22Rv1 (cell line): ENCODE measurements at regions not wholly inside any gene's neighbourhood (a gene's known extent, or its start where the extent isn't known, plus 50 kb on each side); places are given as distances from the start of the nearest gene placed in this dataset.

ENCODE experiments used
- CTCF ChIP-seq: fragments of 450-650 bp; IDR thresholded peaks from 2 replicates; pipeline ENCODE4 v1.5.1; 2017; ENCODE audit warnings: mild to moderate bottlenecking
- ZFX ChIP-seq: fragments of 450-650 bp; IDR thresholded peaks from 2 replicates; pipeline ENCODE4 v1.6.1; 2017; ENCODE audit warnings: antibody characterized with exemption, borderline replicate concordance

DNA sequence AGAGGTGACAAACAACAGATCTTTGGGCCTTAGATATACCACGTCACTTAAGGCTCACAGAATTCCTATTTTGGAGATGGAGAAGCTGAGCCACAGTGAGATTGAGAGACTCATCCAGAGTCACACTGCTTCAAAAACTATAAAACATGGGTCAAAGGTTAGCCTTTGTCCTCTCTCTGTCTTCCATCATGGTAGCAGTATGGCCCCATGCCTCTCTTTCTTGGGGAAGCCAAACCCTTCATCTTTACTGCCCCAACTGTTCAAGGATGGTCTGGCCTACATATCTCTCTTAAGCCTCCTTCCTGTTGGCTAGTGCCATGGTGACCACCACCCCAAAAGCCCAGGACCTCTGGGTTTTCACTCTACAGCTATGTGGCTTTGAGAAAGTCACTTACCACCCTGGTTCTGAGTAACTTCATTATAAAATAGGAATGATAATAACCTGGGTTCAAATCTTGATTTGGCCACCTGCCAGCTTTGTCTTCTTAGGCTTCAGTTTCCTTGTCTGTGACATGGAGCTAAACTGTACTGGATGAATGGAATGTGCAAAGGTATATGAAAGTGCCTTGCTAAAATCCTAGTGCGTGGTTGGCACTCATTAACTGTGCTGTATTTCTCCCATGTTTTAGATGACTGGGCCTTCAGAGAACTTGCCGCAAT, 85.9 kb upstream of the JUN start:
- no peak for TF ChIP-seq CTCF
- TF ChIP-seq ZFX, result no peak
